ENCODE measurements at regions not wholly inside any gene's neighbourhood (a gene's known extent, or its start where the extent isn't known, plus 50 kb on each side); places are given as distances from the start of the nearest gene placed in this dataset.

- Mint-ChIP-seq H3K4me3 (no peak overlapping the region), H3K4me1 (ENCODE audit: low read depth) (no peaks in the 10 kb centered on the region), H3K36me3 (ENCODE audit: low read depth) (no peaks in the 10 kb centered on the region), H3K27me3 (ENCODE audit: low read depth) (no peaks in the 10 kb centered on the region), H3K9me3 (no peaks in the 10 kb centered on the region), H3K27ac (no peak overlapping the region)
- intact Hi-C loops (cut with micrococcal nuclease), result no loop called here
- CTCF ChIA-PET, result no interaction called here
- no peak for DNase-seq
These were observed 291.2 kb upstream of the C2CD4B start for GRCh38 chr15:62456011-62456920.

GRCh38 chr15:62457100-62457499 is 292.0 kb upstream of the C2CD4B start:
- no peaks in the 10 kb centered on the region for H3K36me3 Mint-ChIP-seq (ENCODE audit: low read depth)
- no peaks in the 10 kb centered on the region for H3K4me1 Mint-ChIP-seq (ENCODE audit: low read depth)
- CTCF ChIA-PET, result no interaction called here
- no peaks in the 10 kb centered on the region for H3K9me3 Mint-ChIP-seq
- intact Hi-C loops (cut with micrococcal nuclease), result no loop called here
- DNase-seq, result no peak
- H3K27me3 Mint-ChIP-seq (ENCODE audit: low read depth), result no peaks in the 10 kb centered on the region
- no peak overlapping the region for H3K4me3 Mint-ChIP-seq
- H3K27ac Mint-ChIP-seq, result no peak overlapping the region

DNA sequence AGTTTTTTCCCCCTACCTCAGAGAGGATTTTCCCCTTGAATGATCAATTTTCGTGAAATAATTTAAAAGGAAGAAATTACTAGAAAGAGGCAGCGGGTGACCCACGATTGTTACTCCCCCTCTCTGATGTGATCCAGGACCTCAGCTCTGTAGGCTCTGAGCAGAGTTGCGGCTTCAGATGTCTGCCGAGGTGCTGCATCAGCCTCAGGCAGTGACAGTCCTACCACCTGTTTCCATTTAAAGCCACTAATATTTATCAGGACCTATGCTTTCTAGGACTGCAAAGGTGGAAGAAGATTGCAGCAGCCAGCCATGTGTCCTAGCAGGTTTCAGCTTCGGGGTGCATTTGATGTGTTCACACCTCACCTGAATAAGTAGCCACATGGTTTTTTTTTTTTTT is 294.8 kb upstream of the C2CD4B start:
- H3K4me1 Mint-ChIP-seq (ENCODE audit: low read depth), result no peaks in the 10 kb centered on the region
- no peaks in the 10 kb centered on the region for H3K36me3 Mint-ChIP-seq (ENCODE audit: low read depth)
- no peak overlapping the region for H3K27ac Mint-ChIP-seq
- CTCF ChIA-PET, result no interaction called here
- H3K27me3 Mint-ChIP-seq (ENCODE audit: low read depth), result no peaks in the 10 kb centered on the region
- intact Hi-C loops (cut with micrococcal nuclease), result no loop called here
- DNase-seq, result no peak
- no peak overlapping the region for H3K4me3 Mint-ChIP-seq
- H3K9me3 Mint-ChIP-seq, result no peaks in the 10 kb centered on the region

GRCh38 chr15:62462268-62462667 is 297.2 kb upstream of the C2CD4B start:
- DNase-seq, result no peak
- no peaks in the 10 kb centered on the region for H3K27me3 Mint-ChIP-seq (ENCODE audit: low read depth)
- no peak overlapping the region for H3K27ac Mint-ChIP-seq
- H3K36me3 Mint-ChIP-seq (ENCODE audit: low read depth), result no peaks in the 10 kb centered on the region
- intact Hi-C loops (cut with micrococcal nuclease), result no loop called here
- H3K4me3 Mint-ChIP-seq, result no peak overlapping the region
- H3K4me1 Mint-ChIP-seq (ENCODE audit: low read depth), result no peaks in the 10 kb centered on the region
- CTCF ChIA-PET, result no interaction called here
- no peaks in the 10 kb centered on the region for H3K9me3 Mint-ChIP-seq

DNA sequence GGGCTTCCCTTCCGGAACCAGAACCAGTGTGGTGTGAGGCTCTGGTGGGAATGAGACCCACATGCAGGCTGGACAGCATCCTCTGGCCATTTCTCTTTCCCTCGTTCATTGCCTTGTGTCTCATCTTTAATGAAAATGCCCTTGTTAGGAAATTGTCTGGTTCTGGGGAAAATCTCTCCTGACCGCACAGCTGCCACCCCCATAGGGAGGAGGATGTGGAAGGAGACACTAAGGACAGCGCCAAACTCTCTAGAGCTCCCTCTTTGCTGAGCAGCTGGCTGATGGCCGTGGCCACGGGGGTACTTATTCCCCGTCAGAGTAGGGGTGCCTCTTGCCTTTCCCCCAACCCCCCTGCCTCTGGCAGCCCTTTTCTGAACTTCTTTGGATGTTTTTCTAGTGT is 297.6 kb upstream of the C2CD4B start:
- DNase-seq, result no peak
- Mint-ChIP-seq H3K4me3 (no peak overlapping the region), H3K27me3 (ENCODE audit: low read depth) (no peaks in the 10 kb centered on the region), H3K9me3 (no peaks in the 10 kb centered on the region), H3K27ac (no peak overlapping the region), H3K4me1 (ENCODE audit: low read depth) (no peaks in the 10 kb centered on the region), H3K36me3 (ENCODE audit: low read depth) (no peaks in the 10 kb centered on the region)
- intact Hi-C loops (cut with micrococcal nuclease), result no loop called here
- CTCF ChIA-PET, result no interaction called here

- Mint-ChIP-seq H3K9me3 (no peaks in the 10 kb centered on the region), H3K36me3 (ENCODE audit: low read depth) (no peaks in the 10 kb centered on the region), H3K27me3 (ENCODE audit: low read depth) (no peaks in the 10 kb centered on the region), H3K27ac (no peak overlapping the region), H3K4me1 (ENCODE audit: low read depth) (no peaks in the 10 kb centered on the region), H3K4me3 (no peak overlapping the region)
- DNase-seq, result no peak
- CTCF ChIA-PET, result interaction anchor here (0.7 kb wide), 1 partner anchor 497 kb away, joined by 3 read pairs; no protein-coding TSS in a partner anchor
- intact Hi-C loops (cut with micrococcal nuclease), result no loop called here
These were observed 299.6 kb upstream of the C2CD4B start for GRCh38 chr15:62464705-62465104.

DNA sequence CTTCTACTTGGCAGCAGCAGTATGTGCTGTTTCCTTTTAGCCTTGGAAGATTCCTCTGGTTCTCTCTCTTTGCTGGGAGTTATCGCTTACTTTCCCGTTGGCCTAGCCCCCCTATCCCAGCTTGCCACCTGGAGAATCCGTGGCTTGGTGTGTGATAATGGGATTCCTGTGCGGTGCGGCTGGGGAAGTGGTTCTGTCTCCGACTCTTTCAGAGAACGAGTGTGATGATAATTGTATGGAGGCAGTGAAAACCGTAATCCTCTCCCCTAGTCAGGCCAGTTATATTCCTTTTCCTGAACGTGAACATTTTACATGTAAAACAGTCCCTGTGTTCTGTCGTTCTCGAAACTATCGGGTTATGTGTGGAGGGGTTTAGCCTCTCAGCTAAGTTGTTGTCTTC is 300.1 kb upstream of the C2CD4B start:
- Mint-ChIP-seq H3K4me1 (ENCODE audit: low read depth) (no peaks in the 10 kb centered on the region), H3K9me3 (no peaks in the 10 kb centered on the region), H3K4me3 (no peak overlapping the region), H3K36me3 (ENCODE audit: low read depth) (no peaks in the 10 kb centered on the region), H3K27me3 (ENCODE audit: low read depth) (no peaks in the 10 kb centered on the region), H3K27ac (no peak overlapping the region)
- CTCF ChIA-PET, result no interaction called here
- no peak for DNase-seq
- intact Hi-C loops (cut with micrococcal nuclease), result no loop called here

DNA sequence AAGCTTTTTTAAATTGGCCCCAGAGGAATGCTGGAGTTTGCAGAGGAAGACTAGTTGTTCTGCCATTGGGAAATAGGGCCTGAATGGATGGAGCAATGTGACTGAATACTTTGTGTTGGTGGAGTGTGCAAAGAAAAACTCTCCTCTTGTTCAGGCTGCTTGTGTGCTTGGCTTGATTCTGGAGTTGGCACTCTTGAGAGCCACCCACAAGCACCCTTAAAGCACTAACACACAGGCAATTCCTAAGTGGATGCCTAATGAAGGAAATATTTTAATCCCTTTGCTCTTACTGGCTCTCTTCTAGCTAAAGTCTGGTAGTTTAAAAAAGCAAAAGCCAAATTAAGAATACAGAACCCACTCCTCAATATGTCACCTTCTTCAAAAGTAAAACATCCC is 304.4 kb upstream of the C2CD4B start:
- intact Hi-C loops (cut with micrococcal nuclease), result no loop called here
- DNase-seq, result no peak
- no peak overlapping the region for H3K27ac Mint-ChIP-seq
- H3K36me3 Mint-ChIP-seq (ENCODE audit: low read depth), result no peaks in the 10 kb centered on the region
- CTCF ChIA-PET, result interaction anchor here (0.6 kb wide), 1 partner anchor 458 kb away, joined by 4 read pairs; no protein-coding TSS in a partner anchor
- no peaks in the 10 kb centered on the region for H3K9me3 Mint-ChIP-seq
- H3K27me3 Mint-ChIP-seq (ENCODE audit: low read depth), result no peaks in the 10 kb centered on the region
- no peak overlapping the region for H3K4me3 Mint-ChIP-seq
- no peaks in the 10 kb centered on the region for H3K4me1 Mint-ChIP-seq (ENCODE audit: low read depth)

GRCh38 chr15:62469874-62470688 is 305.0 kb upstream of the C2CD4B start:
- Mint-ChIP-seq H3K4me3 (no peak overlapping the region), H3K4me1 (ENCODE audit: low read depth) (no peaks in the 10 kb centered on the region), H3K9me3 (no peaks in the 10 kb centered on the region), H3K27ac (no peak overlapping the region), H3K27me3 (ENCODE audit: low read depth) (no peaks in the 10 kb centered on the region), H3K36me3 (ENCODE audit: low read depth) (no peaks in the 10 kb centered on the region)
- CTCF ChIA-PET, result interaction anchor here (0.6 kb wide), 2 partner anchors 321 to 458 kb away, joined by 3 to 4 read pairs; no protein-coding TSS in a partner anchor
- no peak for DNase-seq
- intact Hi-C loops (cut with micrococcal nuclease), result no loop called here

DNA sequence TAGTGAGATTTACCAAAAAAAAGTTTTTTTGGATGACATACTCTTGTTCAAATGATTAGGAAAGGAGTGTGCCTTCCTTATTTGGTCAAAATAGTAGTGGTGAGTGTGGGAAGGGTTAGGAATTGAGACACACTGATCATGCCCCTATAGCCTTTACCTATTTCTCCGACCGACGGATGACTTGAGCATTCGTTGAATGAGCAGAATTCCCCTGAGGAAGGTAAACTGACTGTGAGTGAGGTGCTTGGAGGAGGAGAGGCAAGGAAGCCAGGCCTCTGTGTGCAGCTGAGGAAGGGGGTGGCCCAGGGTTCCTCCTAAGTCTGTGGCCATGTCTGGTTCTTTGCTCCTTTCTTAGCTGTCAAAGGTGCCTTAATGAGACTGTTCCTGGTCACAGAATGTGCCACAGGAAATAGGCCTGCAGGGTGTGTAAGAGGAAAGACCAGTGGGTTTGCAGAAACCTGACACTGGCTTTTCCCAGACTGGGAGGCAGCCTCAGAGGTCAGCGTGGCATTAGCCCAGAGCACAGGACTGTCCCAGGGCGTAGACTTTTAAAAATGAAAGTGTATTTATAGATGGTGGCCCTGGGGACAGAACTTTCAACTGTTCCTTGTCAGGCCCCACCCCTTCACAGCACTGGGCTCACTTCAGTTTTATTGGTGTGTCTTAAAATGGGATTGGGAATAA is 307.7 kb upstream of the C2CD4B start:
- no peaks in the 10 kb centered on the region for H3K9me3 Mint-ChIP-seq
- no peak for DNase-seq
- H3K27ac Mint-ChIP-seq, result no peak overlapping the region
- intact Hi-C loops (cut with micrococcal nuclease), result no loop called here
- H3K4me1 Mint-ChIP-seq (ENCODE audit: low read depth), result no peaks in the 10 kb centered on the region
- no peak overlapping the region for H3K4me3 Mint-ChIP-seq
- CTCF ChIA-PET, result interaction anchor here (0.7 kb wide), 1 partner anchor 545 kb away, joined by 3 read pairs; no protein-coding TSS in a partner anchor
- no peaks in the 10 kb centered on the region for H3K36me3 Mint-ChIP-seq (ENCODE audit: low read depth)
- H3K27me3 Mint-ChIP-seq (ENCODE audit: low read depth), result no peaks in the 10 kb centered on the region

GRCh38 chr15:62474021-62474770 is 309.1 kb upstream of the C2CD4B start:
- no peaks in the 10 kb centered on the region for H3K27me3 Mint-ChIP-seq (ENCODE audit: low read depth)
- no peak overlapping the region for H3K4me3 Mint-ChIP-seq
- no peak overlapping the region for H3K27ac Mint-ChIP-seq
- DNase-seq, result no peak
- CTCF ChIA-PET, result no interaction called here
- intact Hi-C loops (cut with micrococcal nuclease), result no loop called here
- H3K36me3 Mint-ChIP-seq (ENCODE audit: low read depth), result no peaks in the 10 kb centered on the region
- no peaks in the 10 kb centered on the region for H3K4me1 Mint-ChIP-seq (ENCODE audit: low read depth)
- no peaks in the 10 kb centered on the region for H3K9me3 Mint-ChIP-seq

DNA sequence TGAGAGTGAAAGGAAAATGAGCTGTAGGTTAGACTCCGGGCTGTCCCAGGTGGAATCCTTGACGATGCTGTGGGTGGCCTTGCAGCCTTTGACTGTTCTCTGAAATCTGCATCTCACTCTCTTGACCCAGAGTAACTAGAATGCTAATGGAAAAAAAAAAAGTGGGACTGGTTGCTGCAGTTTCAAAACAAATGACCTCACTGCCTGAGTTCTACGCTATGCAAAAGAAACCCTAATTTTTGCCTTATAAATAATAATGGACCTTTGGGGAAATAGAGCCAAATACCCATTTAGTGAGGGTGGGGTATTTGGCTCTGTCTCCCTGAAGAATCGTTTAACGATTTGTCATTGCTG is 309.7 kb upstream of the C2CD4B start:
- H3K27me3 Mint-ChIP-seq (ENCODE audit: low read depth), result no peaks in the 10 kb centered on the region
- CTCF ChIA-PET, result interaction anchor here (0.6 kb wide), 1 partner anchor 528 kb away, joined by 3 read pairs; no protein-coding TSS in a partner anchor
- H3K4me1 Mint-ChIP-seq (ENCODE audit: low read depth), result no peaks in the 10 kb centered on the region
- H3K9me3 Mint-ChIP-seq, result no peaks in the 10 kb centered on the region
- H3K4me3 Mint-ChIP-seq, result no peak overlapping the region
- intact Hi-C loops (cut with micrococcal nuclease), result no loop called here
- H3K36me3 Mint-ChIP-seq (ENCODE audit: low read depth), result no peaks in the 10 kb centered on the region
- no peak overlapping the region for H3K27ac Mint-ChIP-seq
- DNase-seq, result no peak

All from activated naive CD4-positive, alpha-beta T cell treated with anti-CD3 and anti-CD28 coated beads for 36 hours (primary cell).